Muscle of arm (tissue), 1 donor: ENCODE measurements at regions not wholly inside any gene's neighbourhood (a gene's known extent, or its start where the extent isn't known, plus 50 kb on each side); places are given as distances from the start of the nearest gene placed in this dataset.
"Not testable (repeated sequence)": the region's sequence is repeated elsewhere in the genome, so short reads cannot be mapped to it uniquely, and the experiment has no call there.

Source experiments
- DNase-seq: peaks from one replicate; pipeline ENCODE4 v3.0.0-alpha.2; 2013

GRCh38 chr6:84581494-84582259 lies 182.7 kb downstream of the TBX18 start:
- no peak for DNase-seq

- no peak for DNase-seq
Measured at GRCh38 chr6:84579404-84579803, 185.0 kb downstream of the TBX18 start.

GRCh38 chr6:84576029-84576428 lies 188.4 kb downstream of the TBX18 start:
- no peak for DNase-seq

GRCh38 chr6:84575264-84575663 lies 189.1 kb downstream of the TBX18 start:
- DNase-seq, result no peak

- no peak for DNase-seq
Measured at GRCh38 chr6:84569882-84570281, 194.5 kb downstream of the TBX18 start.

- DNase-seq, result no peak
Measured at GRCh38 chr6:84568971-84569370, 195.4 kb downstream of the TBX18 start.

- not testable (repeated sequence) for DNase-seq
Measured at GRCh38 chr6:84565718-84566117, 198.7 kb downstream of the TBX18 start.

- no peak for DNase-seq
Measured at GRCh38 chr6:84560436-84561390, 203.7 kb downstream of the TBX18 start.

- DNase-seq, result no peak
Measured at GRCh38 chr6:84556541-84557335, 207.7 kb downstream of the TBX18 start.

GRCh38 chr6:84554706-84555105 lies 209.7 kb downstream of the TBX18 start:
- DNase-seq, result no peak

GRCh38 chr6:84554074-84554473 lies 210.3 kb downstream of the TBX18 start:
- DNase-seq, result peak; percentile 55

- DNase-seq, result no peak
Measured at GRCh38 chr6:84553527-84553926, 210.9 kb downstream of the TBX18 start.

- DNase-seq, result no peak
Measured at GRCh38 chr6:84551797-84552196, 212.6 kb downstream of the TBX18 start.

GRCh38 chr6:84549917-84550316 lies 214.5 kb downstream of the TBX18 start:
- DNase-seq, result no peak

- DNase-seq, result no peak
Measured at GRCh38 chr6:84547341-84547801, 217.0 kb downstream of the TBX18 start.

GRCh38 chr6:84546427-84546914 lies 217.9 kb downstream of the TBX18 start:
- DNase-seq, result peak; percentile 34

- DNase-seq, result no peak
Measured at GRCh38 chr6:84539122-84539856, 225.1 kb downstream of the TBX18 start.

GRCh38 chr6:84536885-84537638 lies 227.3 kb downstream of the TBX18 start:
- no peak for DNase-seq

- DNase-seq, result no peak
Measured at GRCh38 chr6:84528201-84528600, 236.2 kb downstream of the TBX18 start.

- DNase-seq, result no peak
Measured at GRCh38 chr6:84526631-84527030, 237.8 kb downstream of the TBX18 start.
